NCI-H460 (cell line): ENCODE measurements at regions not wholly inside any gene's neighbourhood (a gene's known extent, or its start where the extent isn't known, plus 50 kb on each side); places are given as distances from the start of the nearest gene placed in this dataset.
"Not testable (repeated sequence)": the region's sequence is repeated elsewhere in the genome, so short reads cannot be mapped to it uniquely, and the experiment has no call there.

Experiments
- DNase-seq: peaks from one replicate; pipeline ENCODE4 v3.0.0-alpha.2; 2016; ENCODE audit warnings: low read depth; ENCODE audit errors: extremely low read depth

GRCh38 chr12:75874441-75874840, 157.1 kb downstream of the PHLDA1 start:
- DNase-seq: no peak

- DNase-seq: no peak
These were observed 158.8 kb downstream of the PHLDA1 start for GRCh38 chr12:75872762-75873161.

- no peak for DNase-seq
These were observed 160.7 kb downstream of the PHLDA1 start for GRCh38 chr12:75870878-75871277.

- DNase-seq: no peak
These were observed 163.1 kb downstream of the PHLDA1 start for GRCh38 chr12:75868501-75868900.

- DNase-seq: no peak
These were observed 166.3 kb downstream of the PHLDA1 start for GRCh38 chr12:75865315-75865714.

- no peak for DNase-seq
These were observed 167.4 kb downstream of the PHLDA1 start for GRCh38 chr12:75864161-75864560.

- DNase-seq: no peak
These were observed 168.0 kb downstream of the PHLDA1 start for GRCh38 chr12:75863533-75863932.

GRCh38 chr12:75862692-75863471, 168.7 kb downstream of the PHLDA1 start:
- DNase-seq: peak; percentile 56

GRCh38 chr12:75859868-75860267, 171.7 kb downstream of the PHLDA1 start:
- no peak for DNase-seq

GRCh38 chr12:75856235-75856634, 175.3 kb downstream of the PHLDA1 start:
- no peak for DNase-seq

GRCh38 chr12:75855360-75855759, 176.2 kb downstream of the PHLDA1 start:
- no peak for DNase-seq

- no peak for DNase-seq
These were observed 176.8 kb downstream of the PHLDA1 start for GRCh38 chr12:75854681-75855309.

GRCh38 chr12:75854137-75854536, 177.4 kb downstream of the PHLDA1 start:
- DNase-seq: not testable (repeated sequence)

- no peak for DNase-seq
These were observed 177.9 kb downstream of the PHLDA1 start for GRCh38 chr12:75853626-75854025.

GRCh38 chr12:75852956-75853355, 178.6 kb downstream of the PHLDA1 start:
- no peak for DNase-seq

- DNase-seq: no peak
These were observed 179.4 kb downstream of the PHLDA1 start for GRCh38 chr12:75852143-75852542.

- DNase-seq: no peak
These were observed 180.7 kb downstream of the PHLDA1 start for GRCh38 chr12:75850721-75851462.

- no peak for DNase-seq
These were observed 182.6 kb downstream of the PHLDA1 start for GRCh38 chr12:75848961-75849360.

GRCh38 chr12:75848431-75848925, 183.1 kb downstream of the PHLDA1 start:
- no peak for DNase-seq

GRCh38 chr12:75846102-75846501, 185.5 kb downstream of the PHLDA1 start:
- no peak for DNase-seq

GRCh38 chr12:75844985-75845384, 186.6 kb downstream of the PHLDA1 start:
- no peak for DNase-seq
